H9 (cell line): ENCODE measurements at regions not wholly inside any gene's neighbourhood (a gene's known extent, or its start where the extent isn't known, plus 50 kb on each side); places are given as distances from the start of the nearest gene placed in this dataset.

Source experiments
- DNase-seq: peaks from one replicate; pipeline ENCODE4 v3.0.0-alpha.2; 2017
- H2AFZ ChIP-seq: one replicate; pipeline ENCODE4 v1.6.1; 2013; ENCODE audit warnings: mild to moderate bottlenecking, low read length, control low read depth, moderate library complexity
- H2AK5ac ChIP-seq: 2 replicates; pipeline ENCODE4 v1.6.1; 2013; ENCODE audit warnings: low read length, control low read depth, mixed read lengths; ENCODE audit not compliant: insufficient read length
- H2BK120ac ChIP-seq: one replicate; pipeline ENCODE4 v1.6.1; 2013; ENCODE audit warnings: low read depth, mild to moderate bottlenecking, low read length, control low read depth, inconsistent platforms; ENCODE audit not compliant: poor library complexity, severe bottlenecking
- H2BK12ac ChIP-seq: 2 replicates; pipeline ENCODE4 v1.6.1; 2013; ENCODE audit warnings: low read length, control low read depth, mixed read lengths, low read depth; ENCODE audit not compliant: insufficient read length
- H2BK15ac ChIP-seq: 2 replicates; pipeline ENCODE4 v1.6.1; 2013; ENCODE audit warnings: low read depth, low read length, control low read depth
- H2BK20ac ChIP-seq: one replicate; pipeline ENCODE4 v1.6.1; 2013; ENCODE audit warnings: low read depth, mild to moderate bottlenecking, low read length, control low read depth, inconsistent platforms; ENCODE audit not compliant: poor library complexity, severe bottlenecking
- H2BK5ac ChIP-seq: 2 replicates; pipeline ENCODE4 v1.6.1; 2013; ENCODE audit warnings: low read length, control low read depth, mixed read lengths; ENCODE audit not compliant: insufficient read length
- H3K14ac ChIP-seq: 2 replicates; pipeline ENCODE4 v1.6.1; 2013; ENCODE audit warnings: low read length, control low read depth; ENCODE audit not compliant: insufficient read depth
- H3K18ac ChIP-seq: 2 replicates; pipeline ENCODE4 v1.6.1; 2013; ENCODE audit warnings: low read depth, mild to moderate bottlenecking, mixed read lengths, low read length, control low read depth; ENCODE audit not compliant: insufficient read length
- H3K23ac ChIP-seq: 2 replicates; pipeline ENCODE4 v1.6.1; 2013; ENCODE audit warnings: low read length, control low read depth, mixed read lengths, low read depth; ENCODE audit not compliant: insufficient read length
- H3K23me2 ChIP-seq: 2 replicates; pipeline ENCODE4 v1.6.1; 2013; ENCODE audit warnings: low read depth, mild to moderate bottlenecking, mixed read lengths, low read length, control low read depth; ENCODE audit not compliant: insufficient read length, poor library complexity, severe bottlenecking
- H3K27ac ChIP-seq: 2 replicates; pipeline ENCODE4 v1.5.1; 2013; ENCODE audit warnings: low read length, control low read depth, mixed read lengths, low read depth; ENCODE audit not compliant: insufficient read length
- H3K27me3 ChIP-seq: 2 replicates; pipeline ENCODE4 v1.6.1; 2013; ENCODE audit warnings: low read length, control low read depth, inconsistent platforms; ENCODE audit not compliant: insufficient read depth
- H3K4ac ChIP-seq: 2 replicates; pipeline ENCODE4 v1.6.1; 2013; ENCODE audit warnings: low read depth, mild to moderate bottlenecking, control low read depth, inconsistent platforms, low read length, moderate library complexity
- H3K4me1 ChIP-seq: 2 replicates; pipeline ENCODE4 v1.6.1; 2013; ENCODE audit warnings: low read length, control low read depth, inconsistent platforms; ENCODE audit not compliant: insufficient read depth
- H3K4me2 ChIP-seq: 2 replicates; pipeline ENCODE4 v1.6.1; 2013; ENCODE audit warnings: low read length, control low read depth, mixed read lengths; ENCODE audit not compliant: insufficient read length, insufficient read depth
- H3K56ac ChIP-seq: 2 replicates; pipeline ENCODE4 v1.6.1; 2013; ENCODE audit warnings: low read depth, mild to moderate bottlenecking, mixed read lengths, low read length, control low read depth; ENCODE audit not compliant: insufficient read length
- H3K79me1 ChIP-seq: 2 replicates; pipeline ENCODE4 v1.6.1; 2013; ENCODE audit warnings: low read depth, mild to moderate bottlenecking, moderate library complexity, low read length, control low read depth, inconsistent platforms; ENCODE audit not compliant: insufficient read depth, poor library complexity, severe bottlenecking
- H3K79me2 ChIP-seq: 2 replicates; pipeline ENCODE4 v1.6.1; 2013; ENCODE audit warnings: low read length, control low read depth, inconsistent platforms; ENCODE audit not compliant: insufficient read depth
- H3K9ac ChIP-seq: 2 replicates; pipeline ENCODE4 v1.6.1; 2013; ENCODE audit warnings: low read length, control low read depth, mixed read lengths; ENCODE audit not compliant: insufficient read length; ENCODE audit errors: extremely low read depth
- H3K9me3 ChIP-seq: one replicate; pipeline ENCODE4 v1.6.1; 2013; ENCODE audit warnings: low read depth, low read length, inconsistent platforms; ENCODE audit not compliant: control insufficient read depth
- H3T11ph ChIP-seq: one replicate; pipeline ENCODE4 v1.6.1; 2013; ENCODE audit warnings: mild to moderate bottlenecking, low read length, control low read depth, inconsistent platforms
- H4K20me1 ChIP-seq: one replicate; pipeline ENCODE4 v1.6.1; 2013; ENCODE audit not compliant: control insufficient read depth, insufficient read length, insufficient read depth
- H4K5ac ChIP-seq: 2 replicates; pipeline ENCODE4 v1.6.1; 2013; ENCODE audit warnings: low read depth, mild to moderate bottlenecking, mixed read lengths, low read length, control low read depth; ENCODE audit not compliant: insufficient read length
- H4K8ac ChIP-seq: replicated peaks from 2 replicates; pipeline ENCODE4 v1.6.1; 2013; ENCODE audit warnings: low read length, control low read depth, mixed read lengths, low read depth; ENCODE audit not compliant: insufficient read length
- H4K91ac ChIP-seq: 2 replicates; pipeline ENCODE4 v1.6.1; 2013; ENCODE audit warnings: low read depth, mild to moderate bottlenecking, moderate library complexity, mixed read lengths, low read length, control low read depth; ENCODE audit not compliant: insufficient read length
- H3K27ac Mint-ChIP-seq, 3 experiments: 2 replicates in 2 of 3; 3 replicates in 1 of 3; pipeline ENCODE4 v1.8.0; 2020 to 2021; ENCODE audit warnings: mixed read lengths in 3 of 3, mild to moderate bottlenecking in 1 of 3, moderate library complexity in 1 of 3
- H3K27me3 Mint-ChIP-seq: 2 replicates; pipeline ENCODE4 v1.8.0; 2021; ENCODE audit warnings: low read depth, mild to moderate bottlenecking, moderate library complexity, mixed read lengths
- H3K36me3 Mint-ChIP-seq, 3 experiments: 2 replicates in 2 of 3; 3 replicates in 1 of 3; pipeline ENCODE4 v1.8.0; 2020 to 2021; ENCODE audit warnings: low read depth in 3 of 3, mixed read lengths in 3 of 3; ENCODE audit not compliant: insufficient read depth in 1 of 3
- H3K4me1 Mint-ChIP-seq, 2 experiments: 2 replicates each; pipeline ENCODE4 v1.8.0; 2020; ENCODE audit warnings: mixed read lengths in 2 of 2
- H3K4me3 Mint-ChIP-seq, 2 experiments: 2 replicates in 1 of 2; 3 replicates in 1 of 2; pipeline ENCODE4 v1.8.0; 2020 to 2021; ENCODE audit warnings: mild to moderate bottlenecking in 2 of 2, mixed read lengths in 2 of 2, moderate library complexity in 1 of 2
- H3K9me3 Mint-ChIP-seq, 2 experiments: 2 replicates in 1 of 2; 3 replicates in 1 of 2; pipeline ENCODE4 v1.8.0; 2020; ENCODE audit warnings: mild to moderate bottlenecking in 2 of 2, mixed read lengths in 2 of 2, moderate library complexity in 1 of 2
- WGBS: extraction: QIAGEN DNeasy Blood & Tissue Kit; methylation state at CpG from one replicate; pipeline ENCODE4 v1.1.7; 2013; ENCODE audit warnings: missing lambda C conversion rate, low lambda C conversion rate, mixed read lengths; ENCODE audit not compliant: insufficient read length; ENCODE audit errors: extremely low coverage; 5-methylcytosine and 5-hydroxymethylcytosine counted together
- TF ChIP-seq, protein P1 (sequence below): fragments of 200-600 bp; sonication (generic); conservative IDR thresholded peaks from 3 replicates; pipeline ENCODE4 v1.8.0; 2021; ENCODE audit warnings: antibody characterized with exemption, mild to moderate bottlenecking

DNA sequence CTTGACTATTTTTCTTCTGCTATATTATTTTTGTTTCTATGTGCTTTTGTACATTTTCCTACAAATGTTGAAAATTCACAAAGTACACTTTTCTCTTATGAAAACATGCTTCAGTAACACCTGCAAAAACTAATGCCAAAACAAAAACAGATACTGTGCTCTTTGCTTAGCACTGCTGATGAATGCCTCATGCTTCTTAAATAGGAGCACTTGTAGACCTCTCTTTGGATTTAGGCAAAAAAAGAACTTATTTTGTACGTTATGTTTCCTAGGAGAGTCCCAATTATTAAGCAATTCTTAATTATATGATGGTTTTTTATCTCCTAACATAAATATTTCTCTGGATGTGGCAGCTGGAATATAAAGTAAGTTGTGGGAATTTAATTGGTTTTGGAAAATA, 285.0 kb upstream of the ARSJ start:
- Histone ChIP-seq H2BK5ac (no peak overlapping the region), H3T11ph (no peak overlapping the region), H3K14ac (no peak overlapping the region), H3K79me2 (no peaks in the 10 kb centered on the region), H2BK120ac (no peak overlapping the region), H3K56ac (no peak overlapping the region), H2AFZ (no peak overlapping the region), H2BK20ac (no peak overlapping the region), H2BK15ac (no peak overlapping the region), H3K79me1 (no peaks in the 10 kb centered on the region), H3K27me3 (no peaks in the 10 kb centered on the region), H3K9ac (no peak overlapping the region), H3K4me2 (no peak overlapping the region), H3K9me3 (no peaks in the 10 kb centered on the region), H3K4me1 (no peaks in the 10 kb centered on the region), H3K18ac (no peak overlapping the region), H4K91ac (no peak overlapping the region), H3K4ac (no peak overlapping the region), H2AK5ac (no peak overlapping the region), H4K5ac (no peak overlapping the region), H4K8ac (no peak overlapping the region), H4K20me1 (no peaks in the 10 kb centered on the region), H3K27ac (no peak overlapping the region), H3K23me2 (no peaks in the 10 kb centered on the region), H3K23ac (no peak overlapping the region), H2BK12ac (no peak overlapping the region)
- Mint-ChIP-seq H3K4me3 (no peak overlapping the region), H3K27ac (no peak overlapping the region), H3K27me3 (no peaks in the 10 kb centered on the region), H3K4me1 (no peaks in the 10 kb centered on the region), H3K36me3 (no peaks in the 10 kb centered on the region), H3K9me3 (peaks cover 0 to 3% of the 10 kb centered on the region in 2 experiments; a peak in 1 of 5 replicates)
- TF ChIP-seq, protein P1, sequence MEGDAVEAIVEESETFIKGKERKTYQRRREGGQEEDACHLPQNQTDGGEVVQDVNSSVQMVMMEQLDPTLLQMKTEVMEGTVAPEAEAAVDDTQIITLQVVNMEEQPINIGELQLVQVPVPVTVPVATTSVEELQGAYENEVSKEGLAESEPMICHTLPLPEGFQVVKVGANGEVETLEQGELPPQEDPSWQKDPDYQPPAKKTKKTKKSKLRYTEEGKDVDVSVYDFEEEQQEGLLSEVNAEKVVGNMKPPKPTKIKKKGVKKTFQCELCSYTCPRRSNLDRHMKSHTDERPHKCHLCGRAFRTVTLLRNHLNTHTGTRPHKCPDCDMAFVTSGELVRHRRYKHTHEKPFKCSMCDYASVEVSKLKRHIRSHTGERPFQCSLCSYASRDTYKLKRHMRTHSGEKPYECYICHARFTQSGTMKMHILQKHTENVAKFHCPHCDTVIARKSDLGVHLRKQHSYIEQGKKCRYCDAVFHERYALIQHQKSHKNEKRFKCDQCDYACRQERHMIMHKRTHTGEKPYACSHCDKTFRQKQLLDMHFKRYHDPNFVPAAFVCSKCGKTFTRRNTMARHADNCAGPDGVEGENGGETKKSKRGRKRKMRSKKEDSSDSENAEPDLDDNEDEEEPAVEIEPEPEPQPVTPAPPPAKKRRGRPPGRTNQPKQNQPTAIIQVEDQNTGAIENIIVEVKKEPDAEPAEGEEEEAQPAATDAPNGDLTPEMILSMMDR, result no peak
- no peak for DNase-seq
- WGBS, result no CpG with 5 or more reads among the region's 1 CpG
